DMS114 treated with DMSO at 0.1 percent for 48 hours (cell line): ENCODE measurements at regions not wholly inside any gene's neighbourhood (a gene's known extent, or its start where the extent isn't known, plus 50 kb on each side); places are given as distances from the start of the nearest gene placed in this dataset.

Experiments used
- DNase-seq: peaks from one replicate; lab custom pipeline; 2025; ENCODE audit not compliant: unreplicated experiment; lab: John Stamatoyannopoulos, UW

GRCh38 chr6:128672023-128672422 is 151.6 kb upstream of the PTPRK start:
- DNase-seq: no peak

DNA sequence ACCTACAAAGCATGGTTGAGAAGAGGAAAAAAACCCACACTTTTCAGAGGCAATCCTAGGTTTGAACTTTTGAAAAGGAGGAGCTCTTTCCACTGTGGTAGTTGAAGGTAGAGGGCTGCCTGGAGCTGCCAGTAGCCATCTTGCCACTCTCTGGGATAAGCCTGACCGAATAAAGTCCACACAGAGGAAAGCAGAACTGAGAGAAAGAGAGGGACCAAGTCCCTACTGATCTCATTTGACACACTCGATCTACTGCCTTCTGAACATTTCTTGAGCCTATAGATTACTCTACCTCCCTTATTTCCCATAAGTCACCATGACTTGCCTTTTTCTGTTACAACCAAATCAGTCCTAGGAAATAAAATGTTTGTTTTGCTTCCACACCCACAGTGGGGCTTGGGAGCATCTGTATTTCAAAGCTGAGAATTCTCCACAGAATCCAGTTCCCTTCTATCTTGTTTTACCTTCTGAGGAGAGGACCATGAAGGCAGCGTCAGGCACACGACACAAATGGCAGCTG is 147.0 kb upstream of the PTPRK start:
- no peak for DNase-seq

DNA sequence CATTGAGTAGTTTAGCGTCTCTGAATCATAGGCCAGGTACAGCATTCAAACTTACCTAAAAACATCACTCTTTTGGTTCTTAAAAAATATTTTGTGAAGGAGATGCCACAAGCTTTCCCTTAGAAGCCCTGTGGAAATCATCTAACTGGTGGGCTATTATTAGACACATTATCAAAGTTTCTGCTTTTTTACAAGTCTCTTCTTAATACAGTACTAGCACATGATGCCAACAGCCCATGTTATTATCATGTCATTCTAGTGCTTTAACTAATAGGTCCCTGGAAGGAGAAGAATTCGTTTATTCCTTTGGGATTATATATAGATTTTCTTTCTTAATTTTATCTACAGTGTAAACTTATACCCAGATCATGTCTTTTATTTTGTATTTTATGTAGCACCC is 146.0 kb upstream of the PTPRK start:
- DNase-seq: no peak

DNA sequence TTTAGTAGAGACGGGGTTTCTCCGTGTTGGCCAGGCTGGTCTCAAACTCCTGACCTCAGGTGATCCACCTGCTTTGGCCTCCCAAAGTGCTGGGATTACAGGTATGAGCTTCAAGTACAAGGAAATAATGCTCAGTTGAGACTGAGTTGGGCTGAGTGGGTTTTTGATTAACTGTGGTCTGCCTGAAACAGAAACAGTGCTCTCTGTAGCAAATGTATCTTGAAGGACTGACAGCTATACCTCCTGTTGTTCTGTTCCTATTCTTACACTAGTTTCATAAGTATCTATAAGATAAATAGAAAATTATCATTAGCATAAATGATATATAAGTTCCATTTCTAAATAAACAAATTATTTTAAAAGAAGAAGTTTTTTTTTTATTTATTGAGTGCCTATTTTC is 142.8 kb upstream of the PTPRK start:
- no peak for DNase-seq

DNA sequence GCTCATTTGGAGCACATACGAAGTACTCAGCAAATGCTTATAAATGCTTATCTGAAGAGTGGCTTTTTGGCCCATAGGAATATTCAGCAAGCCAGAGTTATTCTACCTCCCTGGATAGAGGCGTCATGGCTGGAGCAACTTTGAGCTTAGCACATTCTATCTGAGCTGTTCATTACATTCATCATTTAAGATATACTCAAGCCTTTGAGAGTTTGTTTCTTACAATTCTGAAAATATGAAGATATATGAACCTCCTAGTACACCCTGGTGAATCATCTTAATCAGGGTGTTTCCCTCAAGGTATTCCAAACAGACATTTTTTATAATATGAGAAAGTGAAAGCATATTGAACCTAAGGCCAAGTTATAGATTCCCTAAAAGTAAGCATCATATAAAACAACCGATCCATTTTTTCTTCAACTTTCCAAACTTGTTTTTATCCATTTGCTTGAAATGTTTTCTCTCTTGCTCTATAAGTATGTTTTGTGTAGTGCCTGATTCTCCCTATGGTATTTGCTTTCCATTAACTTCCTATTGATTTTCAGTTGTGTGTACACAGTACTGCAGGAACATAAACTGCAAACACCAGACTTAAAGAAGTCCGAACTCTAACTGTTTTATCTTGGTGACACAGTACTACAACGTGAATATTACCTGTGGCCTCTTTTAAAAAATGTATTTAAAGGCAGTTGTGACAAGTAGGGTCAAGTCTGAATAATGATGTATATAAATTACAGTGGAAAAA is 139.7 kb upstream of the PTPRK start:
- no peak for DNase-seq

GRCh38 chr6:128659276-128659675 is 138.9 kb upstream of the PTPRK start:
- no peak for DNase-seq

- DNase-seq: no peak
These were observed 136.8 kb upstream of the PTPRK start for GRCh38 chr6:128657181-128657580.

- DNase-seq: no peak
These were observed 135.6 kb upstream of the PTPRK start for GRCh38 chr6:128655978-128656498.

DNA sequence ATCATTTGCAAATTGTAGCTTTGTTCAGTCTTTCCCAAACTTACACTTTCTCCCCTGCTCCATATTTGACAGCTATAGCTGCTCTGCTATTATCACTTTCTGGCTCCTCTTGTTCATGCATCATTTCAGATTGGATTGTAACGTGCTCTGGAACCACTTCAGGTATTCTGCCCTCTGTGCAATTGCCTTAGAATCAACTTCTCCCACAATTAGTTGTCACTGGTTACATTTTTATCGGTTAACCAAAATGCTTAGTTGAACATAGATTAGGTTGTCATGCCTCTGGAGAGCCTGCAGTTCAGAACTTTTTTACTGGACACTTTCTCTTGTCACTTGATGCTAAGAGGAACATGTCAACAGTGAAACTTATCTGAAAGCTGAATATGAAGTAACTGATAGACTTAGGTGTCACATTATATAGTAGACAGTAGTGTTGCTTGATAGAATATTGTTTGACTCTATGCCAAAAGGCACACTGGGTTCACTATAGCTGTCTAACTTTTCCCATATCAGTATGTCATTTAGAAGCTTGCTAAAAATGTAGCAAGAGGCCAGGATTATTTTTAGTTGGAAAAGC is 127.7 kb upstream of the PTPRK start:
- no peak for DNase-seq

- DNase-seq: no peak
These were observed 121.7 kb upstream of the PTPRK start for GRCh38 chr6:128642132-128642531.

DNA sequence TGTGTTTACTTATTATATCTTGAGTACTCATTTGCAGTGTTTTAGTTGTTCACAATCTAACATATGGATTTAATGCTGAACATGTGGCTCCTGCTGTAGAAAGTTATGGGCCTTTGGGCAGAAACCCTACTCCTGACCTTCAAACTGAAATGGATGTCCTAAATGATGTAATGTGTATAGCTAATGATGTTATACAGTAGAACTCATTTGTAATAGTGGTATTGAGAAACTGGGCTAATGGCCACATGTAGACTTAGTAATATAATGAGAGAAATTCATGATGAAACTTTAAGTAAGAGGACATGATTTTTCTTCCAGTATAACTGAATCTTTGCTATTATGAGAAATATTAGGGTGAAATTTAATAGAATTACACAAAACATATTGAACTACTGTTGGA is 121.3 kb upstream of the PTPRK start:
- no peak for DNase-seq

- no peak for DNase-seq
These were observed 118.4 kb upstream of the PTPRK start for GRCh38 chr6:128638817-128639216.

- DNase-seq: no peak
These were observed 114.8 kb upstream of the PTPRK start for GRCh38 chr6:128635219-128635618.

DNA sequence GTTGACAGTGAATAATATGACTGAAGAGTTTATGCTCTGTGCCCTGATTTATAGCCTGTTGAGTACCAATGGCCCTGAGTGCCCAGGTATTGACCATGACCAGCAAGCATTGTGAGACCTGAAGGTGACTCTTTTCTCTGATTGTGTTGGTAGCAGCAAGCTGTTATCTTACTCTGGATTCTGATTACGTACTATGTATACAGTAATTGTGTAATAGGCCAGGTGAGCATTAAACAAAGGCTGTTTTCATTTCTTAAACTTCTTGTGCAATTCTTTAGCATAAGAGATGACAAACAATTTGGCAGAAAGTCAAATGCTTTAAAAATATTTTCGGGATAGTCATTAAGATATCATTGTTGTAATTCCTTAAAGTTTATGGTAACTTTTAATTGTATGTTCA is 111.7 kb upstream of the PTPRK start:
- DNase-seq: no peak

- DNase-seq: no peak
These were observed 110.6 kb upstream of the PTPRK start for GRCh38 chr6:128631031-128631430.

DNA sequence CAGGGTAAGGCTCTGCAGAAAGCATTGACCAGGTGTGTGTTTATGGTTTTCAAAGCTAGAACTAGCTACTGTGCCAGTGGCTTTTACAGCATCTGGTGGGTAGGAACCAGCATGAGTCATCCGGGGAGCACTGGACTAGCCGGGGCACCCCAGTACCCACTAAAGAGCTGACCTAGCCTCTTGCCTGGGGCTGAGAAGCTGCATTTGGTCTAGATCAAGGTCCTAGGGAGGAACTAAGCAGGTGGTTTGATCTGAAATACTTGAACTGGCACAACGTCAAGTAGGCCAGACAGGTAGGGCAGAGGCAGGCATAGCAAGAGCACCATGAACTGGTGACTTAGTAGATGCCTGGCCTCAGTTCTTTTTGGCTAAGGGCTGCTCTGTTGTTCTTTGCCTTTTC is 109.8 kb upstream of the PTPRK start:
- DNase-seq: no peak

DNA sequence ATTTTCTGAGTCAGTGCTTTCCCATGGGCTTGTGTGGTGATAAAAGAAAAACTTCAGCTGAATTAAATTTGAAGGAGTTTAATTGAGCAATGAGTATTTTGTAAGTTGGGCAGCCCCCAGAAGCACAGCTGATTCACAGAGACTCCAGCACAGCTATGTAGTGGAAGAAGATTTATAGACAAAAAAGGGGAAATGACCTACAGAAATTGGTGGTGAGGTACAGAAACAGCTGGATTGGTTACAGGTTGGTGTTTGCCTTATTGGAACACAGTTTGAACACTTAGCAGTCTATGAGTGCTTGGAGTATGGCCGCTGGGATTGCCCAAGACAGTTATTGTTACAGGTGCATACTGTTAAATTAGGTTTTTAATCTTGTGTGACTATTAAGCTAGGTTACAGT is 96.9 kb upstream of the PTPRK start:
- DNase-seq: no peak

GRCh38 chr6:128616342-128616741 is 95.9 kb upstream of the PTPRK start:
- no peak for DNase-seq

GRCh38 chr6:128606611-128607010 is 86.2 kb upstream of the PTPRK start:
- DNase-seq: no peak

GRCh38 chr6:128605961-128606360 is 85.6 kb upstream of the PTPRK start:
- no peak for DNase-seq

DNA sequence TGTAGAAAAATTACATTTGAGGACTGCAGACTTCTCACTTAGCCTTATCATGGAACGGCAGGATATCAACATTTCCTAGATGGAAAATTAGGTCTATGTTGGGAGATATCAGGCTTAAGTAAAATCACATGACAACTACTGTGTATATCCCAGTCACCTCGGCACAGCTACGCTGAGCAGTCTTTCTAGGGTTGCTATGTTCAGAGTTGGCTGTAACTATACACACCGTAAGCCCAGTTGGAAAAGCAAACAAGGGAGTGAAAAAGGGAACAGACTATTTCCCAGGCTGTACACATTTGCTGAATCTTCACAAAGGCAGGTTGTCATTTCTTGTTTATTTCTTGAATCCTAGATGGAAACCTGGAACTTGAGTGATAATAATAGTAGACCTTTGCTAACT is 80.7 kb upstream of the PTPRK start:
- DNase-seq: no peak

- DNase-seq: no peak
These were observed 80.1 kb upstream of the PTPRK start for GRCh38 chr6:128600397-128600951.
